ENCODE measurements at regions not wholly inside any gene's neighbourhood (a gene's known extent, or its start where the extent isn't known, plus 50 kb on each side); places are given as distances from the start of the nearest gene placed in this dataset.
"Not testable (repeated sequence)": the region's sequence is repeated elsewhere in the genome, so short reads cannot be mapped to it uniquely, and the experiment has no call there.

DNA sequence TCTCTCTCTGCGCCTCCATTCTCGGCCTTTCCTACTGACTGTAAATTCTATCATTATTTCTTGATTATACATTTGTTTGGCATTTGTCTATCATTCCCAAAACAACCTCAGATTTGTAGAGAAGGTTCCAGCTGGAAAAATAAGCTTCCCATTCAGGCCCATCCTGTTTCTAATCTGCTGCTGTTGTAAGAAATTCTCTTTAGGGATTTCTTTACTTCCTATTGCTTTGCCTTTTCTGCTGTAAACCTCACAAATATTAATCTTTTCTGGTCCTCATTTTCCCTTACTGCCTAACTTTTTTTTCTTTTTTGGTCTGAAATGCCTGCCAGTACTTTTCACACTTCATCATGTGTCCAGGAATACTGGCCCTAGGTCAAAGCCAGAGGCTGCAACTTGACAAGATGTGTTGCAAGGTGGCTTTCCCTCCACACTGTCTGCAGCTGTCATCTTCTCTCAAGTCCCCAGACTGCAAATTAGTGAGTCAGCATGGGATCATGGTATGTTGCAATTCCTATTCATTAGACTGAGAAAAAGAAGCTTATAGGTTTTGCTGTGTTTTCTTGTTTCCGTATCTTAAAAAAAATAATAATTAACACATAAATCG, 858.7 kb upstream of the CHORDC1 start:
- H3K4me1 ChIP-seq (ENCODE audit: control insufficient read depth in 5 of 5, insufficient read depth in 5 of 5, low read length in 5 of 5), result peaks cover 0 to 3% (median 3%) of the 10 kb centered on the region in 5 donors
- no peak overlapping the region for H3K9ac ChIP-seq (ENCODE audit: low read length in 5 of 5)
- no peaks in the 10 kb centered on the region for H3K36me3 ChIP-seq (ENCODE audit: control insufficient read depth in 5 of 5, insufficient read depth in 5 of 5, low read length in 5 of 5)
- no peak overlapping the region for H3K27ac ChIP-seq (ENCODE audit: low read depth, low read length)
- no peaks in the 10 kb centered on the region for H3K9me3 ChIP-seq (ENCODE audit: control insufficient read depth in 5 of 5, low read length in 5 of 5)
- H3K4me3 ChIP-seq (ENCODE audit: low read depth in 1 of 5, low read length in 5 of 5), result no peak overlapping the region
- H3K27me3 ChIP-seq (ENCODE audit: control insufficient read depth in 5 of 5, insufficient read depth in 4 of 5, low read length in 5 of 5), result no peaks in the 10 kb centered on the region

DNA sequence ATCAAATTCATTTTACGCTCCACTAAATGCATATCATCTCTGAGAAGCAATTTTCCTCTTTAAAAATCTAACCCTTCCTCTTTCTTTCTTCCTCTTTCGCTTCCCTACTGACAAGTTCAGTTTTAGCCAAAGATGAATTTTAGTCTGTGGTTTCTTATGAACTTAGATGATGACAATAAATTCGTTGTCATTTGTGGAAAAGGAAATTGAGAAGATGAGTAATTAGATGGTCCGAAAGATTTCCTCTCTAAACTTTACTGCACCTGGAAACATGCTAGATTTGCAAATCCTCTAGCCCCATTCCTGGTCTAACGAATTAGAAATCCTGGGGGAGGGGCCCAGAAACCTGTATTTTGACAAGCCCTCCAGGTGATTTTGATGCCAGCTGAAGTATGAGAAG, 855.4 kb upstream of the CHORDC1 start:
- Histone ChIP-seq H3K36me3 (ENCODE audit: control insufficient read depth in 5 of 5, insufficient read depth in 5 of 5, low read length in 5 of 5) (no peaks in the 10 kb centered on the region), H3K4me3 (ENCODE audit: low read depth in 1 of 5, low read length in 5 of 5) (no peak overlapping the region), H3K9ac (ENCODE audit: low read length in 5 of 5) (no peak overlapping the region), H3K4me1 (ENCODE audit: control insufficient read depth in 5 of 5, insufficient read depth in 5 of 5, low read length in 5 of 5) (peaks cover 0 to 3% (median 3%) of the 10 kb centered on the region in 5 donors), H3K27me3 (ENCODE audit: control insufficient read depth in 5 of 5, insufficient read depth in 4 of 5, low read length in 5 of 5) (no peaks in the 10 kb centered on the region), H3K9me3 (ENCODE audit: control insufficient read depth in 5 of 5, low read length in 5 of 5) (no peaks in the 10 kb centered on the region), H3K27ac (ENCODE audit: low read depth, low read length) (no peak overlapping the region)

DNA sequence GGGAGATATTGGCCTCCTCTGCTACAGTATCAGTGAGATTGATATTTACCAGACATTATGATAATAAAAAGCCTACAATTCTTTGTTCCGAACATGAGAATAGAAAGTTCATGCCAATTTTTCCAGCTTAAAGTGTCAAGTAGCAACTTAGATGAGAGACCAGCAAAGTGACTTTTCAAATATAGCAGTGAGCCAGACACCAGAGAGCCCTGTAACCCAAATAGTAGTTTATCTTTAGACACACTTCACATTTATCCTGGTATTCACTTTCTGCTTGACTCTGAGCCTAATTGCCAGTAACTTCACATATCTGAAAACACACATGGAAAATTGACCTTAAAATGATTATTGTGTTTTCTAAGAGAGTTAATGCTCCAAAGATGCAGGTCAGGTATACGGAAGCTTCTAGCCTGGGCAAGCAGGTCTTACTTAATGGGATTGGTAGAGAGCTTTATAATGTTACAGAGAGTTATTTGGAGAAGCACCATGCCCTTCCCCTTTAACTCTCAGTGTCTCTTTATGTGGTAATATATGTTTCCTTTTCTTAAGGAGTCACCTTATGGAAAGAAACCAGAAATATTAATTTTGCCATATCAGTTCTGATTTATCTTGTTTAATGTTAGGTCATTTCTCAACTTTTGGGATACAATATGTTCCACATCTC, 852.3 kb upstream of the CHORDC1 start:
- Histone ChIP-seq H3K27me3 (ENCODE audit: control insufficient read depth in 5 of 5, insufficient read depth in 4 of 5, low read length in 5 of 5) (no peaks in the 10 kb centered on the region), H3K4me1 (ENCODE audit: control insufficient read depth in 5 of 5, insufficient read depth in 5 of 5, low read length in 5 of 5) (no peaks in the 10 kb centered on the region), H3K27ac (ENCODE audit: low read depth, low read length) (no peak overlapping the region), H3K4me3 (ENCODE audit: low read depth in 1 of 5, low read length in 5 of 5) (no peak overlapping the region), H3K36me3 (ENCODE audit: control insufficient read depth in 5 of 5, insufficient read depth in 5 of 5, low read length in 5 of 5) (no peaks in the 10 kb centered on the region), H3K9ac (ENCODE audit: low read length in 5 of 5) (no peak overlapping the region), H3K9me3 (ENCODE audit: control insufficient read depth in 5 of 5, low read length in 5 of 5) (no peaks in the 10 kb centered on the region)

DNA sequence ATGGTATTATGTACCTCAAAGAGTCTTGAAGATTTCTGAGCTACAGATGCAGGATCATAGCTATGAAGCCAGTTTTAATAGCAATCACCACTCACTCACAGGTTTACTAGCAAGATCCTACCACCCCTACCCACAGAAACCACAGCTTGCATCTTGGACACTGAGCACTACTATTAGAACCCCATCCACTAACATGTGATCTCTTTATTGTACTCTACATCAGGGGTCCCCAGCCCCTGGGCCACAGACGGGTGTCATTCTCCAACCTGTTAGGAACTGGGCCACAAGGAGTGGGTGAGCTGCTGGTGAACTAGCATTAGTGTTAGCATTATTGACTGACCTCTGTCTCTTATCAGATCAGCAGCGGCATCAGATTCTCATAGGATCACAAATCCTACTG, 844.8 kb upstream of the CHORDC1 start:
- Histone ChIP-seq H3K9me3 (ENCODE audit: control insufficient read depth in 5 of 5, low read length in 5 of 5) (no peaks in the 10 kb centered on the region), H3K4me3 (ENCODE audit: low read depth in 1 of 5, low read length in 5 of 5) (no peak overlapping the region), H3K4me1 (ENCODE audit: control insufficient read depth in 5 of 5, insufficient read depth in 5 of 5, low read length in 5 of 5) (no peaks in the 10 kb centered on the region), H3K27me3 (ENCODE audit: control insufficient read depth in 5 of 5, insufficient read depth in 4 of 5, low read length in 5 of 5) (no peaks in the 10 kb centered on the region), H3K9ac (ENCODE audit: low read length in 5 of 5) (no peak overlapping the region), H3K36me3 (ENCODE audit: control insufficient read depth in 5 of 5, insufficient read depth in 5 of 5, low read length in 5 of 5) (no peaks in the 10 kb centered on the region), H3K27ac (ENCODE audit: low read depth, low read length) (no peak overlapping the region)

DNA sequence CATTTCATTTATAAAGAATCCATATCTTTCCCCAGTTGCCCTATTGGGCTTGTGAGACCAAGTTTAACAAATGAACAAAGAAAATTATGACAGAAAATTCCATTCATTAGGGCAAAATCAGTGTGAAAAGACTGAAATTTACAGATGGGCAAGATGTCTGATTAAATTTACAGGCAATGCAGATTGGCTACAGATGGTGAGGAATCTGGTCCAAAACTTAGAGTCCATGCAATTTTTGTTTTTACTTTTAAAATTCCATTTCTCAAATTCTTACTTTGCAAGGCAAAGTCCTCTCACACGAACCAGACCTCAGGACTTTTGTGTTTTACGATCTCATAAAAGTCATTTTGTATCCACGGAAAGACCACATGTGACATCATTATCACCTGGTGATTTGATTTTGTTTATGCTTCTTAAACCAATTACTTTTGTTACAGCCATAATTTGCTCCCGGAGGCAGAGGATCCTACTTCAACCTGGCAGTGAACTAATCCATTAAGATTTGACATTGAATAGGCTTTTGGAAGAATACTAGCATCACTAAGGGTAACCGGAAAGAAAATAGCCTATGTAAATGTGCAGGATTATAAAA, 843.7 kb upstream of the CHORDC1 start:
- H3K27ac ChIP-seq (ENCODE audit: low read depth, low read length), result no peak overlapping the region
- H3K4me3 ChIP-seq (ENCODE audit: low read depth in 1 of 5, low read length in 5 of 5), result no peak overlapping the region
- H3K36me3 ChIP-seq (ENCODE audit: control insufficient read depth in 5 of 5, insufficient read depth in 5 of 5, low read length in 5 of 5), result no peaks in the 10 kb centered on the region
- no peaks in the 10 kb centered on the region for H3K27me3 ChIP-seq (ENCODE audit: control insufficient read depth in 5 of 5, insufficient read depth in 4 of 5, low read length in 5 of 5)
- H3K4me1 ChIP-seq (ENCODE audit: control insufficient read depth in 5 of 5, insufficient read depth in 5 of 5, low read length in 5 of 5), result no peaks in the 10 kb centered on the region
- no peak overlapping the region for H3K9ac ChIP-seq (ENCODE audit: low read length in 5 of 5)
- no peaks in the 10 kb centered on the region for H3K9me3 ChIP-seq (ENCODE audit: control insufficient read depth in 5 of 5, low read length in 5 of 5)

DNA sequence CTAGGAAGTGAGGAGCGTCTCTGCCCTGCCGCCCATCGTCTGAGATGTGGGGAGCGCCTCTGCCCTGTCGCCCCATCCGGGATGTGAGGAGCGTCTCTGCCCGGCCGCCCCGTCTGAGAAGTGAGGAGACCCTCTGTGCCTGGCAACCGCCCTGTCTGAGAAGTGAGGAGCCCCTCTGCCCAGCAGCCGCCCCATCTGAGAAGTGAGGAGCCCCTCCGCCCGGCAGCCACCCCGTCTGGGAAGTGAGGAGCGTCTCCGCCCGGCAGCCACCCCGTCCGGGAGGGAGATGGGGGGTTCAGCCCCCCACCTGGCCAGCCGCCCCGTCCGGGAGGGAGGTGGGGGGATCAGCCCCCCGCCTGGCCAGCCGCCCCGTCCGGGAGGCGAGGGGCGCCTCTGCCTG, 840.5 kb upstream of the CHORDC1 start:
- H3K4me1 ChIP-seq (ENCODE audit: control insufficient read depth in 5 of 5, insufficient read depth in 5 of 5, low read length in 5 of 5); H3K4me3 ChIP-seq (ENCODE audit: low read depth in 1 of 5, low read length in 5 of 5): not testable (repeated sequence)

DNA sequence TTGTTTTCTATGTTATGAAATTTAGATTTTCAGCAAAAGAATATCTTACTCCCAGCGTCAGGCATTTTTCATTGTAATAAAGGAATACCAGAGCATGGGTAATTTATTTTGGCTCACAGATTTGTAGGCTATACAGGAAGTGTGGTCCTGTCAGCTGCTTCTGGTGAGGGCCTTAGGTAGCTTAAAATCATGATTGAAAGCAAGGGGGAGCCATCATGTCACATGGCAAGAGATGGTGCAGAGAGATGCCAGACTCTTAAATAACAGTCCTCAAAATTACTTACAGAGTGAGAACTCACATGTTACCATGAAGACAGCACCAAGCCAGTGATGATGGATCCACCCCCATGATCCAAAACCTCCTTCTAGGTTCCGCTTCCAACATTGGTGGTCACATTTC, 825.0 kb upstream of the CHORDC1 start:
- no peaks in the 10 kb centered on the region for H3K9me3 ChIP-seq (ENCODE audit: control insufficient read depth in 5 of 5, low read length in 5 of 5)
- no peaks in the 10 kb centered on the region for H3K36me3 ChIP-seq (ENCODE audit: control insufficient read depth in 5 of 5, insufficient read depth in 5 of 5, low read length in 5 of 5)
- no peaks in the 10 kb centered on the region for H3K27me3 ChIP-seq (ENCODE audit: control insufficient read depth in 5 of 5, insufficient read depth in 4 of 5, low read length in 5 of 5)
- H3K4me1 ChIP-seq (ENCODE audit: control insufficient read depth in 5 of 5, insufficient read depth in 5 of 5, low read length in 5 of 5), result no peaks in the 10 kb centered on the region
- H3K27ac ChIP-seq (ENCODE audit: low read depth, low read length), result no peak overlapping the region
- no peak overlapping the region for H3K4me3 ChIP-seq (ENCODE audit: low read depth in 1 of 5, low read length in 5 of 5)
- H3K9ac ChIP-seq (ENCODE audit: low read length in 5 of 5), result no peak overlapping the region

More for the DNA sequence above, 840.5 kb upstream of the CHORDC1 start:
- H3K27ac ChIP-seq (ENCODE audit: low read depth, low read length); H3K27me3 ChIP-seq (ENCODE audit: control insufficient read depth in 5 of 5, insufficient read depth in 4 of 5, low read length in 5 of 5); H3K36me3 ChIP-seq (ENCODE audit: control insufficient read depth in 5 of 5, insufficient read depth in 5 of 5, low read length in 5 of 5); H3K9me3 ChIP-seq (ENCODE audit: control insufficient read depth in 5 of 5, low read length in 5 of 5); H3K9ac ChIP-seq (ENCODE audit: low read length in 5 of 5): not testable (repeated sequence)

DNA sequence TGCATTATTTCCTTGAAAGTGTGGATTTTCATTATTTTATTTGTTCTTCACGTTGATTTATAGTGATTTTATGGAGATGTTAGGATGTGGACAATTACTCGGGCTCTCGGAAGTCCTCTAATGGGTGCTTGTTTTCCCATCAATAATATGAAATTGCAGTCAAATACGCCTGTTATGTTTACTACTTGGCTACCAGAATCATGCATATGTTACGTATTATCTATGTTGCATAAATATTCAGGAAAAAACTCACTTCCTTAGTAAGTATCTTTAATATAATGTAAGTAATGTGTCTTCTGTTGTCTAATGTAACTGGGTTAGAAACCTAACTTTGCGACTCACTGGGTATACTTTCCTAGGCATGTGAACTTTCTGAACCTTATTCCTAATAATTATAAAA, 823.4 kb upstream of the CHORDC1 start:
- Histone ChIP-seq H3K4me1 (ENCODE audit: control insufficient read depth in 5 of 5, insufficient read depth in 5 of 5, low read length in 5 of 5) (no peaks in the 10 kb centered on the region), H3K4me3 (ENCODE audit: low read depth in 1 of 5, low read length in 5 of 5) (peak overlapping the region in 1 of 5 donors; percentile 32), H3K36me3 (ENCODE audit: control insufficient read depth in 5 of 5, insufficient read depth in 5 of 5, low read length in 5 of 5) (no peaks in the 10 kb centered on the region), H3K9me3 (ENCODE audit: control insufficient read depth in 5 of 5, low read length in 5 of 5) (no peaks in the 10 kb centered on the region), H3K27me3 (ENCODE audit: control insufficient read depth in 5 of 5, insufficient read depth in 4 of 5, low read length in 5 of 5) (no peaks in the 10 kb centered on the region), H3K9ac (ENCODE audit: low read length in 5 of 5) (no peak overlapping the region), H3K27ac (ENCODE audit: low read depth, low read length) (no peak overlapping the region)

DNA sequence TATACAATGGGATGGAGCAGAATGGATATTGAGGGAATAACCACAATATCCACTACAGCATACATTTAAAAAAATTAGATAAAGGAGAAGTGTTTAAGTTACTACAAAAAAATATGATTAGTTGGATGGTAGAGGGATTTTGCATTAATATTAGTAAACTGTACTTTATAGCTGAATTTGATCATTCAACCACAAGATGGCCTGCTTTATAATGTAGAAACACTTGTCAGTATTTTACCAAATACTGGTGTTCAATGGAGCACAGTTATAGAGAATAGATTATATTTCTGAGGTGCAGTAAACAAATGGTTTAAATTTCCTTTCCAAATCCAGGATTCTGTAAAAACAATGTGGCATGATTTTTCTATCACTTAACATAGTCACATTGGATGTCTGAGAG, 818.8 kb upstream of the CHORDC1 start:
- H3K4me3 ChIP-seq (ENCODE audit: low read depth in 1 of 5, low read length in 5 of 5), result no peak overlapping the region
- no peaks in the 10 kb centered on the region for H3K4me1 ChIP-seq (ENCODE audit: control insufficient read depth in 5 of 5, insufficient read depth in 5 of 5, low read length in 5 of 5)
- H3K27ac ChIP-seq (ENCODE audit: low read depth, low read length), result no peak overlapping the region
- no peaks in the 10 kb centered on the region for H3K36me3 ChIP-seq (ENCODE audit: control insufficient read depth in 5 of 5, insufficient read depth in 5 of 5, low read length in 5 of 5)
- no peaks in the 10 kb centered on the region for H3K27me3 ChIP-seq (ENCODE audit: control insufficient read depth in 5 of 5, insufficient read depth in 4 of 5, low read length in 5 of 5)
- no peak overlapping the region for H3K9ac ChIP-seq (ENCODE audit: low read length in 5 of 5)
- no peaks in the 10 kb centered on the region for H3K9me3 ChIP-seq (ENCODE audit: control insufficient read depth in 5 of 5, low read length in 5 of 5)

DNA sequence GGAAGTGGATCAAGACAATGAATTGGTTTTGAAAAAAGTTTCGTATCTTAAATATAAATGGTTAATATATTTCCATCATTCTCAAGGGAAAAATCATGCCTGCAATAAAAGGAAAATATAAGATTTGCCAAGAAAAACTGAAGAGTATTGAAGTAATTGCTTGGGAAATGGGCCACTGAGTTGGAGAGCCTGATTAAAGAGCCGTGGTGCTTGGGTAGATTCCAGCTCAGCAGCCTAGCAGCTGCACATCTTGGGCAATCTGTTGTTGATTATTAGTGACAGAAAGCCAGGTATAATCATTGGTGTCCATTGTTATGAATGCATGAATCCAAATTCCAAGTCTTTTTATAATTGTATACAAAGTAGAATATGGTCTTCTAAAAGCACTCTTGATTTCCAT, 800.9 kb upstream of the CHORDC1 start:
- peaks cover 0 to 9% (median 0%) of the 10 kb centered on the region in 5 donors for H3K4me1 ChIP-seq (ENCODE audit: control insufficient read depth in 5 of 5, insufficient read depth in 5 of 5, low read length in 5 of 5)
- no peaks in the 10 kb centered on the region for H3K36me3 ChIP-seq (ENCODE audit: control insufficient read depth in 5 of 5, insufficient read depth in 5 of 5, low read length in 5 of 5)
- no peak overlapping the region for H3K4me3 ChIP-seq (ENCODE audit: low read depth in 1 of 5, low read length in 5 of 5)
- no peaks in the 10 kb centered on the region for H3K9me3 ChIP-seq (ENCODE audit: control insufficient read depth in 5 of 5, low read length in 5 of 5)
- H3K9ac ChIP-seq (ENCODE audit: low read length in 5 of 5), result no peak overlapping the region
- H3K27ac ChIP-seq (ENCODE audit: low read depth, low read length), result no peak overlapping the region
- H3K27me3 ChIP-seq (ENCODE audit: control insufficient read depth in 5 of 5, insufficient read depth in 4 of 5, low read length in 5 of 5), result no peaks in the 10 kb centered on the region
